ENCODE measurements at regions not wholly inside any gene's neighbourhood (a gene's known extent, or its start where the extent isn't known, plus 50 kb on each side); places are given as distances from the start of the nearest gene placed in this dataset.

GRCh38 chr21:41567901-41568510 lies 60.0 kb upstream of the TMPRSS2 start:
- no peak for TF ChIP-seq POLR2AphosphoS5 (IDR thresholded peaks at IDR 0.05; ENCODE audit: insufficient read depth in 1 of 2, low read depth in 1 of 2)
- no peak for TF ChIP-seq CTCF (IDR thresholded peaks at IDR 0.05)
- no peak for TF ChIP-seq POLR2A (IDR thresholded peaks at IDR 0.05)

Data from vagina (tissue), 2 donors.